ENCODE measurements at regions not wholly inside any gene's neighbourhood (a gene's known extent, or its start where the extent isn't known, plus 50 kb on each side); places are given as distances from the start of the nearest gene placed in this dataset.

DNA sequence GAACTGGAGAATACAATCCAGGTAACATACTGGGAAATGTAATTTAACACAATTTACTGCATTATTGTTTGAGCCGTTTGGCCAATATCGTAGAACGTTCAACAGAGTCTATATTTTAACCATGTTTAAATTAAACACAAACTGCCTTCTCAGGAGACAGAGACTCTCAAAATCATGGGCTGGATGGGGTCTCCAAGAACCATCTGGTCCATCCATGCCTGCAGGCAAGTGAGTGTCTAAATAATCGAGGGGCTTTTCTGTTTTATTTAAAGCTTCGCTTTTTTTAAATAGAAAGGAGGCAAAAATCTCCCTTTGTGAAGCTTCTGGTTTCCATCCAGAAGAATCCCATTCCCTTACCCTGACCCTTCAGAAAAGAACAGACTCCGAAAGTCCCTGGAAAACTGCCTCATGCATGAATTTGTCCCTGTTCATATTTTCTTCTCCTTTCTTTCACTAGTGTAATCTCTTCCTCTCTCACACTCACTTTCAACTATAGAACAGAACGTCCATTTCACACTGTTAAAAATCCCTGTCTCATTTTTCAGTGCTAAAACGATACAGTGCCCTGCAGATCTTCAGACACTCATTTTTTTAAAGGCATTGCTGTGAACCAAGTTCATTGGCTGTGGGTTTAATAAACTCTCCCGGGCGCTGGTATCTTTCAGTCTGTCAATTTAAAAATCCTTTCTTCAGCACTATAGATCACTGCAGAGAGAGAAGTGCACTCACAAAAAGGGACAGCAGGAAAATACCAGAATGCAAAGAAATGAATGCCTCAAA, 111.4 kb upstream of the TOM1L1 start:
- H3K27ac ChIP-seq = no peak overlapping the region
- no peaks in the 10 kb centered on the region for H3K9me3 ChIP-seq
- intact Hi-C loops (cut with DNase I) = no loop called here
- no peak overlapping the region for H3K4me3 ChIP-seq
- no peaks in the 10 kb centered on the region for H3K4me1 ChIP-seq
- 47 to 64% (median 49%) methylated on average over 10 of the region's 10 CpGs for WGBS, 3 donors
- H3K36me3 ChIP-seq (ENCODE audit: insufficient read depth in 1 of 2, low read depth in 1 of 2) = no peaks in the 10 kb centered on the region
- no peaks in the 10 kb centered on the region for H3K27me3 ChIP-seq (ENCODE audit: insufficient read depth in 3 of 3, low read length in 2 of 3)
- DNase-seq (no peak), ATAC-seq (no peak)
- TF ChIP-seq CTCF (IDR thresholded peaks at IDR 0.05) = no peak

DNA sequence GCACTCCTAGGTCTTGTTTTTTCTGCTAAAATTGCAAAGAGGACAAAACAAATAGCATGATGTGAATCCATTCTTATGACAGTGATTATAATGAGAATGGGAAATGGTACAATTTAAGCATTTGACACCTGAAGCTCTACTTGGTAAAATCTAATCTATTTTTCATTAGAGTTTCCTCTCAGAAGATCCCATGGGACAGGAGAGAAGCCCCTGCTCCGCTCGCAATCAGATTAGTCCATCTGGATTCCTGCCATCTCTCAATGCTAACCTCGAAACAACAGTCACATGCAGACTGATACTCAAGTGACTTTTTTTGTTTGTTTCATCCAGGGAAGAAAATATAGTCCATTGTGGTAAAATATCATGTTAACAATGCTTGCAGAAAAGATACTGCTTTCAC, 107.4 kb upstream of the TOM1L1 start:
- DNase-seq (no peak), ATAC-seq (no peak)
- H3K27ac ChIP-seq = no peak overlapping the region
- H3K27me3 ChIP-seq (ENCODE audit: insufficient read depth in 3 of 3, low read length in 2 of 3) = no peaks in the 10 kb centered on the region
- H3K9me3 ChIP-seq = no peaks in the 10 kb centered on the region
- 20 to 37% (median 30%) methylated on average over 3 of the region's 3 CpGs for WGBS, 3 donors
- TF ChIP-seq CTCF (IDR thresholded peaks at IDR 0.05) = no peak
- no peaks in the 10 kb centered on the region for H3K4me1 ChIP-seq
- no peak overlapping the region for H3K4me3 ChIP-seq
- intact Hi-C loops (cut with DNase I) = no loop called here
- no peaks in the 10 kb centered on the region for H3K36me3 ChIP-seq (ENCODE audit: insufficient read depth in 1 of 2, low read depth in 1 of 2)

DNA sequence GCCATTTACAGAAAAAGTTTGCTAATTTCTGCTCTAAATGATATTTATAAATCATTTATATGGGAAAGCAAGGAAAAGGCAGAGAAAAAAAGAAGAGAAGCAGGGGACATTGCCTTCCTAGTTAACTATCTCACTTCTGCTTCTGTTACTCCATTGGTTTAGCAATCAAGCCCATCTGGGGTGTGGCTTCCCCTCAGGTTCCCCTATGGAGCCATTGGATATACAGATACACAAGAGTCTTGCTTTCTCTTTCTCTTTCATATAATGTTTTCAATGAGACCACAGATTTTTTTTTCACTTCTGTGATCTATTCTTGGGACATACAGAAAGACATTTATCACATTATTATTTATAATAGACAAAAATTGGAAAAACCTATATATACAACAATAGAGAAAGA, 105.6 kb upstream of the TOM1L1 start:
- no peak for ATAC-seq
- TF ChIP-seq CTCF (IDR thresholded peaks at IDR 0.05) = no peak
- no peaks in the 10 kb centered on the region for H3K36me3 ChIP-seq (ENCODE audit: insufficient read depth in 1 of 2, low read depth in 1 of 2)
- no peaks in the 10 kb centered on the region for H3K4me1 ChIP-seq
- no peaks in the 10 kb centered on the region for H3K9me3 ChIP-seq
- H3K27ac ChIP-seq = no peak overlapping the region
- H3K27me3 ChIP-seq (ENCODE audit: insufficient read depth in 3 of 3, low read length in 2 of 3) = no peaks in the 10 kb centered on the region
- intact Hi-C loops (cut with DNase I) = no loop called here
- no peak overlapping the region for H3K4me3 ChIP-seq
- no peak for DNase-seq

GRCh38 chr17:54807331-54807730, 93.3 kb upstream of the TOM1L1 start:
- intact Hi-C loops (cut with DNase I) = no loop called here

More at GRCh38 chr17:54807331-54807730, 93.3 kb upstream of the TOM1L1 start:
- 71 to 83% (median 83%) methylated on average over 2 of the region's 2 CpGs for WGBS, 3 donors
- Histone ChIP-seq H3K27ac (no peak overlapping the region), H3K4me1 (no peaks in the 10 kb centered on the region), H3K36me3 (ENCODE audit: insufficient read depth in 1 of 2, low read depth in 1 of 2) (no peaks in the 10 kb centered on the region), H3K27me3 (ENCODE audit: insufficient read depth in 3 of 3, low read length in 2 of 3) (no peaks in the 10 kb centered on the region), H3K4me3 (no peak overlapping the region), H3K9me3 (no peaks in the 10 kb centered on the region)
- no peak for TF ChIP-seq CTCF (IDR thresholded peaks at IDR 0.05)
- DNase-seq (no peak), ATAC-seq (no peak)

Measured in psoas muscle (tissue), 7 donors.